Panc1 (cell line): ENCODE measurements at regions not wholly inside any gene's neighbourhood (a gene's known extent, or its start where the extent isn't known, plus 50 kb on each side); places are given as distances from the start of the nearest gene placed in this dataset.
"Not testable (repeated sequence)": the region's sequence is repeated elsewhere in the genome, so short reads cannot be mapped to it uniquely, and the experiment has no call there.

Experiments used
- ATAC-seq: fragments of 200-7000 bp; cut with Tn5 transposase; 2 replicates; pipeline ENCODE4 v1.9.1; 2020; ENCODE audit warnings: mild to moderate bottlenecking, moderate library complexity
- BruUV-seq: library from RNA; stranded (reverse); fragments of 400-500 nt; replicated peaks from 2 replicates; lab custom pipeline; 2021; lab: Mats Ljungman, UMichigan
- CTCF ChIA-PET: fragments of 300-600 bp; sonication (Branson Sonifier 250); formaldehyde crosslinking; loops from one replicate; lab custom pipeline; 2022; ENCODE audit warnings: antibody characterized with exemption; lab: Charles Lee
- POLR2A ChIA-PET: fragments of 300-600 bp; sonication (Branson Sonifier 250); formaldehyde crosslinking; loops from one replicate; lab custom pipeline; 2022; ENCODE audit warnings: antibody characterized with exemption; lab: Charles Lee
- DNase-seq: peaks from one replicate; pipeline ENCODE4 v3.0.0-alpha.2; 2010; ENCODE audit warnings: low read depth, low spot score
- H3K27ac ChIP-seq: 2 replicates; pipeline ENCODE4 v1.5.1; 2011; ENCODE audit warnings: mild to moderate bottlenecking, low read length, inconsistent platforms
- H3K27me3 ChIP-seq: fragments of 200-500 bp; sonication (Bioruptor generic); 2 replicates; pipeline ENCODE4 v1.6.0; 2014; ENCODE audit warnings: low read length, inconsistent platforms; ENCODE audit not compliant: control insufficient read depth, insufficient read depth
- H3K36me3 ChIP-seq: fragments of 200-500 bp; sonication (Bioruptor generic); 2 replicates; pipeline ENCODE4 v1.5.1; 2014; ENCODE audit warnings: inconsistent platforms, mild to moderate bottlenecking, low read length, moderate library complexity; ENCODE audit not compliant: control insufficient read depth, insufficient read depth
- H3K4me1 ChIP-seq: 2 replicates; pipeline ENCODE4 v1.5.1; 2011; ENCODE audit warnings: inconsistent platforms, mild to moderate bottlenecking, low read length, moderate library complexity; ENCODE audit not compliant: control insufficient read depth, insufficient read depth
- H3K4me3 ChIP-seq, 2 experiments: 2 replicates each; pipeline ENCODE4 v1.5.1; 2011 to 2012; ENCODE audit warnings: low read depth in 2 of 2, low read length in 2 of 2, mild to moderate bottlenecking in 2 of 2, inconsistent platforms in 1 of 2, moderate library complexity in 1 of 2
- H3K9me3 ChIP-seq: fragments of 200-500 bp; sonication (Bioruptor generic); 2 replicates; pipeline ENCODE4 v1.5.1; 2014; ENCODE audit warnings: low read depth, mild to moderate bottlenecking, inconsistent platforms, low read length, moderate library complexity; ENCODE audit not compliant: control insufficient read depth, insufficient read depth
- POLR2AphosphoS5 ChIP-seq: IDR thresholded peaks from 2 replicates; pipeline ENCODE4 v1.6.1; 2012; ENCODE audit warnings: mild to moderate bottlenecking, low read depth, low read length, moderate library complexity
- SIN3A ChIP-seq: IDR thresholded peaks from 2 replicates; pipeline ENCODE4 v1.6.1; 2012; ENCODE audit warnings: low read depth, mild to moderate bottlenecking, low read length, moderate library complexity, borderline replicate concordance; ENCODE audit not compliant: insufficient read depth
- TCF7L2 ChIP-seq: IDR thresholded peaks from 2 replicates; pipeline ENCODE4 v1.6.1; 2011; ENCODE audit warnings: mild to moderate bottlenecking, low read depth, low read length, inconsistent platforms
- in situ Hi-C: cut with HindIII; loops from 2 replicates; pipeline ENCODE4 v1.10.0; 2016; ENCODE audit warnings: low sequenced_read_pairs, low pct_unique_long_range_greater_than_20kb
- intact Hi-C: fragments of 100-400 bp; cut with micrococcal nuclease; formaldehyde crosslinking; loops from one replicate; pipeline ENCODE4 v1.10.0; 2022; ENCODE audit not compliant: unreplicated experiment
- TF ChIP-seq, protein P1 (sequence below): fragments of 450-650 bp; IDR thresholded peaks from 2 replicates; pipeline ENCODE4 v1.5.1; 2017; ENCODE audit warnings: mild to moderate bottlenecking
- TF ChIP-seq, protein P2 (sequence below), 2 experiments: IDR thresholded peaks; 2 replicates each; pipeline ENCODE4 v1.6.1; 2011 to 2012; ENCODE audit warnings: low read depth in 2 of 2, control low read depth in 1 of 2, low read length in 1 of 2, mild to moderate bottlenecking in 1 of 2, moderate library complexity in 1 of 2; ENCODE audit not compliant: insufficient read depth in 1 of 2

DNA sequence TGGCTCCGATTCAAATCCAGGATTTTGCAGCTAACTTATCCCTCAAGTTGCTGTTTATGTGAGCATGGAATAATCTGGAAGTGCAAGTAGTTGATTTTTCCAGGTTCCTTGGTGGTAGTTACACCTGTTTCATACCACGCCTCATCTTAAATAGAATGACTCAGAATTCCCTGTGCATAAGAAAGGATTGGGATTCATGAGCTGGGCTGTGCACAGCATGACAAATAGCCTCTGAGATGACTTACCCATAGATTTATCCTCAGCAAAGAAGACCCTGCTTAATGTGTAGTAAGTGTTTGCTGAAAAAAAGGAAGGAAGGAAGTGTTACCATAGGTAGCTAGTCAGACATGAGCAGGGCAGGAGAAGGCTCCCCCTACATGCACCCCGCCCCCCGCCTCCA, 777.7 kb upstream of the ADGRL3 start:
- H3K4me3 ChIP-seq: no peak overlapping the region
- H3K9me3 ChIP-seq: no peaks in the 10 kb centered on the region
- no peaks in the 10 kb centered on the region for H3K4me1 ChIP-seq
- CTCF ChIA-PET: no interaction called here
- no peaks in the 10 kb centered on the region for H3K27me3 ChIP-seq
- no TSS peak for BruUV-seq
- in situ Hi-C loops (no loop called here), intact Hi-C loops (no loop called here)
- DNase-seq: no peak
- TF ChIP-seq TCF7L2: no peak
- no peak for TF ChIP-seq POLR2AphosphoS5
- TF ChIP-seq, protein P1, sequence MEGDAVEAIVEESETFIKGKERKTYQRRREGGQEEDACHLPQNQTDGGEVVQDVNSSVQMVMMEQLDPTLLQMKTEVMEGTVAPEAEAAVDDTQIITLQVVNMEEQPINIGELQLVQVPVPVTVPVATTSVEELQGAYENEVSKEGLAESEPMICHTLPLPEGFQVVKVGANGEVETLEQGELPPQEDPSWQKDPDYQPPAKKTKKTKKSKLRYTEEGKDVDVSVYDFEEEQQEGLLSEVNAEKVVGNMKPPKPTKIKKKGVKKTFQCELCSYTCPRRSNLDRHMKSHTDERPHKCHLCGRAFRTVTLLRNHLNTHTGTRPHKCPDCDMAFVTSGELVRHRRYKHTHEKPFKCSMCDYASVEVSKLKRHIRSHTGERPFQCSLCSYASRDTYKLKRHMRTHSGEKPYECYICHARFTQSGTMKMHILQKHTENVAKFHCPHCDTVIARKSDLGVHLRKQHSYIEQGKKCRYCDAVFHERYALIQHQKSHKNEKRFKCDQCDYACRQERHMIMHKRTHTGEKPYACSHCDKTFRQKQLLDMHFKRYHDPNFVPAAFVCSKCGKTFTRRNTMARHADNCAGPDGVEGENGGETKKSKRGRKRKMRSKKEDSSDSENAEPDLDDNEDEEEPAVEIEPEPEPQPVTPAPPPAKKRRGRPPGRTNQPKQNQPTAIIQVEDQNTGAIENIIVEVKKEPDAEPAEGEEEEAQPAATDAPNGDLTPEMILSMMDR: no peak
- no peak for TF ChIP-seq SIN3A
- TF ChIP-seq, protein P2, sequence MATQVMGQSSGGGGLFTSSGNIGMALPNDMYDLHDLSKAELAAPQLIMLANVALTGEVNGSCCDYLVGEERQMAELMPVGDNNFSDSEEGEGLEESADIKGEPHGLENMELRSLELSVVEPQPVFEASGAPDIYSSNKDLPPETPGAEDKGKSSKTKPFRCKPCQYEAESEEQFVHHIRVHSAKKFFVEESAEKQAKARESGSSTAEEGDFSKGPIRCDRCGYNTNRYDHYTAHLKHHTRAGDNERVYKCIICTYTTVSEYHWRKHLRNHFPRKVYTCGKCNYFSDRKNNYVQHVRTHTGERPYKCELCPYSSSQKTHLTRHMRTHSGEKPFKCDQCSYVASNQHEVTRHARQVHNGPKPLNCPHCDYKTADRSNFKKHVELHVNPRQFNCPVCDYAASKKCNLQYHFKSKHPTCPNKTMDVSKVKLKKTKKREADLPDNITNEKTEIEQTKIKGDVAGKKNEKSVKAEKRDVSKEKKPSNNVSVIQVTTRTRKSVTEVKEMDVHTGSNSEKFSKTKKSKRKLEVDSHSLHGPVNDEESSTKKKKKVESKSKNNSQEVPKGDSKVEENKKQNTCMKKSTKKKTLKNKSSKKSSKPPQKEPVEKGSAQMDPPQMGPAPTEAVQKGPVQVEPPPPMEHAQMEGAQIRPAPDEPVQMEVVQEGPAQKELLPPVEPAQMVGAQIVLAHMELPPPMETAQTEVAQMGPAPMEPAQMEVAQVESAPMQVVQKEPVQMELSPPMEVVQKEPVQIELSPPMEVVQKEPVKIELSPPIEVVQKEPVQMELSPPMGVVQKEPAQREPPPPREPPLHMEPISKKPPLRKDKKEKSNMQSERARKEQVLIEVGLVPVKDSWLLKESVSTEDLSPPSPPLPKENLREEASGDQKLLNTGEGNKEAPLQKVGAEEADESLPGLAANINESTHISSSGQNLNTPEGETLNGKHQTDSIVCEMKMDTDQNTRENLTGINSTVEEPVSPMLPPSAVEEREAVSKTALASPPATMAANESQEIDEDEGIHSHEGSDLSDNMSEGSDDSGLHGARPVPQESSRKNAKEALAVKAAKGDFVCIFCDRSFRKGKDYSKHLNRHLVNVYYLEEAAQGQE (IDR thresholded peaks at IDR 0.05; ENCODE audit: insufficient read depth in 1 of 2, low read depth in 2 of 2, low read length in 1 of 2): no peak
- H3K27ac ChIP-seq: no peak overlapping the region
- POLR2A ChIA-PET: interaction anchor here (0.7 kb wide), 1 partner anchor 9 kb away, joined by 11 read pairs; no protein-coding TSS in a partner anchor
- no peaks in the 10 kb centered on the region for H3K36me3 ChIP-seq
- ATAC-seq: no peak

DNA sequence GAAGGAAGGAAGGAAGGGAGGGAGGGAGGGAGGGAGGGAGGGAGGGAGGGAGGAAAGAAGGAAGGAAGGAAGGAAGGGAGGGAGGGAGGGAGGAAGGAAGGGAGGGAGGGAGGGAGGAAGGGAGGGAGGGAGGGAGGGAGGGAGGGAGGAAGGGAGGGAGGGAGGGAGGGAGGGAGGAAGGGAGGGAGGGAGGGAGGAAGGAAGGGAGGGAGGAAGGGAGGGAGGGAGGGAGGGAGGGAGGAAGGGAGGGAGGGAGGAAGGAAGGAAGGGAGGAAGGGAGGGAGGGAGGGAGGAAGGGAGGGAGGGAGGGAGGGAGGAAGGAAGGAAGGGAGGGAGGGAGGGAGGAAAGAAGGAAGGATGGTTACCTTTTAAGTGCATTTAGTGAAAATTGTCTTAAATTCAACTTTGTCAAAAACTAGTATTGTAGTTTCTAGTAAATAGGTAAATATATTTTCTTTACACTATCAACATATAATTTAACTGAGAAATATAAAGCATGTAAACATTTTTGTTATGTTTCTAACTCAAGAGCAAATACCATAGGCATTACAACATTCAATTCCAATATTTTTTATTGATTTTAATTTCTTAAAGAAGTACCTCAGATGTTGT, 776.4 kb upstream of the ADGRL3 start:
- BruUV-seq, H3K4me3 ChIP-seq: not testable (repeated sequence)

DNA sequence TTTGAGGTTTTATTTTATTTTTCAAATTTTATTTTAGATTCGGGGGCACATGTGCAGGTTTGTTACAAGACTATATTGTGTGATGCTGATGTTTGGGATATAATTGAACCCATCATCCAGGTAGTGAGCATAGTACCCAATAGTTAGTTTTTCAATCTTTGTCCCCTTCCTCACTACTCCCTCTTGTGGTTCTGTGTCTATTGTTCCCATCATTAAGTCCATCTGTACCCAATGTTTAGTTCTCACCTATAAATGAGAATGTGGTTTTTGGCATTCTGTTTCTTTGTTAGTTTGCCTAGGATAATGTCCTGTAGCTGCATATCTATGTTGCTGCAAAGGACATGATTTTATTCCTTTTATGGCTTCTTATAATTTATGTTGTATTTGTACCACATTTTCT, 767.2 kb upstream of the ADGRL3 start:
- no TSS peak for BruUV-seq
- POLR2A ChIA-PET: no interaction called here

More for the DNA sequence above, 776.4 kb upstream of the ADGRL3 start:
- H3K27ac ChIP-seq, H3K27me3 ChIP-seq, POLR2A ChIA-PET, in situ Hi-C loops, DNase-seq, H3K9me3 ChIP-seq, CTCF ChIA-PET, ATAC-seq, H3K36me3 ChIP-seq, H3K4me1 ChIP-seq, intact Hi-C loops: not testable (repeated sequence)

More for the DNA sequence above, 767.2 kb upstream of the ADGRL3 start:
- in situ Hi-C loops: no loop called here
- H3K27ac ChIP-seq: no peak overlapping the region
- H3K36me3 ChIP-seq: no peaks in the 10 kb centered on the region
- no peaks in the 10 kb centered on the region for H3K9me3 ChIP-seq
- no peak overlapping the region for H3K4me3 ChIP-seq
- TF ChIP-seq, protein P1: no peak
- TF ChIP-seq TCF7L2: no peak
- no peak for TF ChIP-seq POLR2AphosphoS5
- TF ChIP-seq SIN3A: no peak
- TF ChIP-seq, protein P2 (IDR thresholded peaks at IDR 0.05; ENCODE audit: insufficient read depth in 1 of 2, low read depth in 2 of 2, low read length in 1 of 2): no peak
- intact Hi-C loops: no loop called here
- no peaks in the 10 kb centered on the region for H3K27me3 ChIP-seq
- DNase-seq: no peak
- no peaks in the 10 kb centered on the region for H3K4me1 ChIP-seq
- CTCF ChIA-PET: no interaction called here
- ATAC-seq: no peak
